ENCODE measurements at regions not wholly inside any gene's neighbourhood (a gene's known extent, or its start where the extent isn't known, plus 50 kb on each side); places are given as distances from the start of the nearest gene placed in this dataset.

GRCh38 chr3:28788571-28788970, 439.9 kb upstream of the AZI2 start:
- WGBS, 2 donors (ENCODE audit: extremely low coverage in 2 of 2, insufficient read length in 2 of 2, insufficient replicate concordance in 1 of 2) = no CpG with 5 or more reads among the region's 1 CpG
- H3K4me2 ChIP-seq (ENCODE audit: insufficient read depth, low read length, poor library complexity, severe bottlenecking) = no peak overlapping the region

DNA sequence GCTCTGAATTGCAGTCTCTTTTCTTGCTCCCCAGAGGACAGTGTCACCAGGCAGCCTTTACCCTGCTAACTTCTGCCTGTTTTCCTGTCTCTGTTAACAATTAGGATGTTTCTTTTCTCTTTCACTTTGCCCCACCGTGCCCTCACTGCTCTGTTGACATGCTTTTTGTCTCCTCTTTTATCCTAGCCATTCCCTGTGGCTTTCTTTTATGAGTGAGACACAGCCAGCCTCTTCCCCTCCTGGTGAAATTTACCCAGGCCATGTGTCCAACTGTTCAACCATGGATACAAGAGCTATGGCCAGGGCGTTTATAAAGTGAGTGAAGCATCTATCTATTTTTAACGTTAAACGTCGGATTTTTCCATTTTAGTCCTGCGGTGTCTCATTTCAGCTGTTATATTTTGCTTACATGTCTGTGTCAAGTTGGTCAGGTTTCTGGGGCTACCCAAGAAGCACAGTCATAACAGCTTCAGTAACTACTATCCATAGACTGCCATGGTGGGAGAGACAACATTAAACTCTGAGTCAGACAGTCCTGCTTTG, 443.2 kb upstream of the AZI2 start:
- no peaks in the 10 kb centered on the region for H3K79me1 ChIP-seq (ENCODE audit: low read depth, low read length)
- H3K9ac ChIP-seq (ENCODE audit: low read depth, low read length, poor library complexity) = no peak overlapping the region
- no peak overlapping the region for H3K27ac ChIP-seq (replicated peaks; ENCODE audit: low read length)
- H3K36me3 ChIP-seq (replicated peaks in 1 of 2; ENCODE audit: control insufficient read depth in 2 of 2, insufficient read depth in 2 of 2, low read length in 2 of 2) = no peaks in the 10 kb centered on the region
- H2BK15ac ChIP-seq (ENCODE audit: low read length) = no peak overlapping the region
- H3K14ac ChIP-seq (ENCODE audit: low read length) = no peak overlapping the region
- H3K18ac ChIP-seq (ENCODE audit: low read length) = no peak overlapping the region
- peaks cover 0 to 85% (median 0%) of the 10 kb centered on the region in 3 experiments for H3K27me3 ChIP-seq (ENCODE audit: control insufficient read depth in 3 of 3, insufficient read depth in 3 of 3, low read depth in 1 of 3, low read length in 3 of 3)
- peak; percentile 56 for DNase-seq (ENCODE audit: low spot score)
- no peak overlapping the region for H2AFZ ChIP-seq (ENCODE audit: low read length)
- no peak overlapping the region for H4K8ac ChIP-seq (ENCODE audit: low read depth, low read length)
- no peak overlapping the region for H3K4me2 ChIP-seq (ENCODE audit: insufficient read depth, low read length, poor library complexity, severe bottlenecking)
- H3K4me3 ChIP-seq (ENCODE audit: low read length in 2 of 2) = no peak overlapping the region
- no peak overlapping the region for H3K23ac ChIP-seq (ENCODE audit: low read depth, low read length, poor library complexity)
- no peak overlapping the region for H2BK12ac ChIP-seq (ENCODE audit: low read length)
- no peaks in the 10 kb centered on the region for H3K9me3 ChIP-seq (replicated peaks in 1 of 2; ENCODE audit: control insufficient read depth in 2 of 2, insufficient read depth in 1 of 2, low read depth in 1 of 2, low read length in 2 of 2)
- H2BK120ac ChIP-seq (ENCODE audit: low read depth, low read length) = no peak overlapping the region
- no peak overlapping the region for H3K4ac ChIP-seq (ENCODE audit: low read length)
- no peak overlapping the region for H2BK5ac ChIP-seq (ENCODE audit: low read length)
- H2AK5ac ChIP-seq (ENCODE audit: low read depth, low read length) = no peak overlapping the region
- H3K4me1 ChIP-seq (ENCODE audit: control insufficient read depth in 2 of 2, insufficient read depth in 1 of 2, low read depth in 1 of 2, low read length in 2 of 2) = peaks cover 8 to 9% of the 10 kb centered on the region in 2 donors
- no peak overlapping the region for H4K91ac ChIP-seq (ENCODE audit: low read depth, low read length, poor library complexity)
- WGBS, 2 donors (ENCODE audit: extremely low coverage in 2 of 2, insufficient read length in 2 of 2, insufficient replicate concordance in 1 of 2) = no CpG with 5 or more reads among the region's 6 CpGs

More at GRCh38 chr3:28788571-28788970, 439.9 kb upstream of the AZI2 start:
- Histone ChIP-seq H2BK12ac (ENCODE audit: low read length) (no peak overlapping the region), H3K9ac (ENCODE audit: low read depth, low read length, poor library complexity) (no peak overlapping the region), H3K9me3 (replicated peaks in 1 of 2; ENCODE audit: control insufficient read depth in 2 of 2, insufficient read depth in 1 of 2, low read depth in 1 of 2, low read length in 2 of 2) (no peaks in the 10 kb centered on the region), H2AFZ (ENCODE audit: low read length) (no peak overlapping the region), H2BK5ac (ENCODE audit: low read length) (no peak overlapping the region), H2BK120ac (ENCODE audit: low read depth, low read length) (no peak overlapping the region), H3K27ac (replicated peaks; ENCODE audit: low read length) (no peak overlapping the region), H3K18ac (ENCODE audit: low read length) (no peak overlapping the region), H3K4me3 (ENCODE audit: low read length in 2 of 2) (no peak overlapping the region), H3K79me1 (ENCODE audit: low read depth, low read length) (no peaks in the 10 kb centered on the region), H3K36me3 (replicated peaks in 1 of 2; ENCODE audit: control insufficient read depth in 2 of 2, insufficient read depth in 2 of 2, low read length in 2 of 2) (no peaks in the 10 kb centered on the region), H3K27me3 (ENCODE audit: control insufficient read depth in 3 of 3, insufficient read depth in 3 of 3, low read depth in 1 of 3, low read length in 3 of 3) (peaks cover 0 to 75% (median 0%) of the 10 kb centered on the region in 3 experiments), H2AK5ac (ENCODE audit: low read depth, low read length) (no peak overlapping the region), H3K23ac (ENCODE audit: low read depth, low read length, poor library complexity) (no peak overlapping the region), H2BK15ac (ENCODE audit: low read length) (no peak overlapping the region), H4K8ac (ENCODE audit: low read depth, low read length) (no peak overlapping the region), H3K4ac (ENCODE audit: low read length) (no peak overlapping the region), H3K4me1 (ENCODE audit: control insufficient read depth in 2 of 2, insufficient read depth in 1 of 2, low read depth in 1 of 2, low read length in 2 of 2) (peaks cover 8 to 9% of the 10 kb centered on the region in 2 donors), H3K14ac (ENCODE audit: low read length) (no peak overlapping the region), H4K91ac (ENCODE audit: low read depth, low read length, poor library complexity) (no peak overlapping the region)
- DNase-seq (ENCODE audit: low spot score) = no peak

GRCh38 chr3:28792604-28793003, 444.0 kb upstream of the AZI2 start:
- no peak overlapping the region for H2AK5ac ChIP-seq (ENCODE audit: low read depth, low read length)
- H4K8ac ChIP-seq (ENCODE audit: low read depth, low read length) = no peak overlapping the region
- no peak overlapping the region for H3K27ac ChIP-seq (replicated peaks; ENCODE audit: low read length)
- H2BK15ac ChIP-seq (ENCODE audit: low read length) = no peak overlapping the region
- H3K23ac ChIP-seq (ENCODE audit: low read depth, low read length, poor library complexity) = no peak overlapping the region
- WGBS, 2 donors (ENCODE audit: extremely low coverage in 2 of 2, insufficient read length in 2 of 2, insufficient replicate concordance in 1 of 2) = no CpG with 5 or more reads among the region's 2 CpGs
- no peaks in the 10 kb centered on the region for H3K79me1 ChIP-seq (ENCODE audit: low read depth, low read length)
- H4K91ac ChIP-seq (ENCODE audit: low read depth, low read length, poor library complexity) = no peak overlapping the region
- H2BK5ac ChIP-seq (ENCODE audit: low read length) = no peak overlapping the region
- no peak overlapping the region for H2AFZ ChIP-seq (ENCODE audit: low read length)
- no peak overlapping the region for H3K18ac ChIP-seq (ENCODE audit: low read length)
- no peaks in the 10 kb centered on the region for H3K36me3 ChIP-seq (replicated peaks in 1 of 2; ENCODE audit: control insufficient read depth in 2 of 2, insufficient read depth in 2 of 2, low read length in 2 of 2)
- H2BK12ac ChIP-seq (ENCODE audit: low read length) = no peak overlapping the region
- no peaks in the 10 kb centered on the region for H3K9me3 ChIP-seq (replicated peaks in 1 of 2; ENCODE audit: control insufficient read depth in 2 of 2, insufficient read depth in 1 of 2, low read depth in 1 of 2, low read length in 2 of 2)
- no peak overlapping the region for H3K14ac ChIP-seq (ENCODE audit: low read length)
- peaks cover 8 to 9% of the 10 kb centered on the region in 2 donors for H3K4me1 ChIP-seq (ENCODE audit: control insufficient read depth in 2 of 2, insufficient read depth in 1 of 2, low read depth in 1 of 2, low read length in 2 of 2)
- no peak overlapping the region for H2BK120ac ChIP-seq (ENCODE audit: low read depth, low read length)
- no peak overlapping the region for H3K4me3 ChIP-seq (ENCODE audit: low read length in 2 of 2)
- no peak overlapping the region for H3K4ac ChIP-seq (ENCODE audit: low read length)
- no peak overlapping the region for H3K9ac ChIP-seq (ENCODE audit: low read depth, low read length, poor library complexity)
- H3K27me3 ChIP-seq (ENCODE audit: control insufficient read depth in 3 of 3, insufficient read depth in 3 of 3, low read depth in 1 of 3, low read length in 3 of 3) = peaks cover 0 to 80% (median 0%) of the 10 kb centered on the region in 3 experiments
- H3K4me2 ChIP-seq (ENCODE audit: insufficient read depth, low read length, poor library complexity, severe bottlenecking) = no peak overlapping the region
- DNase-seq (ENCODE audit: low spot score) = no peak

DNA sequence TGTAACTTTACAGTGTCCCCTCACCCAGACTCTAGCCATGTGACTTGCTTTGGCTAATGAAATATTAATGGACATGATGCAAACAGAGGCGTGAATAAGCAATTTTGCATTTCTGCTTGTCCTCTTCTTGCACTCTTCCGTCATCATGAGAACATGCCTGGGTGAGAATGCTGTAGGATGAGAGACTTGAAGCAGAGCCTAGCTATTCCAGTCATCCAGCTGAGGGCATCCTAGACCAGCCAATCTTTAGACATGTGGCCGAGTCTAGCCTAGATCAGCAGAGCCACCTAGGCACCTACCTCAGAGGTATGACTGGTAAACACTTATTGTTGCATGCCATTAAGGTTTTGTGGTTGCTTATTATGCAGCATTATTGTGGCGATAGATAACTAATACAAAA, 450.5 kb upstream of the AZI2 start:
- no peak overlapping the region for H3K4ac ChIP-seq (ENCODE audit: low read length)
- no peaks in the 10 kb centered on the region for H3K9me3 ChIP-seq (replicated peaks in 1 of 2; ENCODE audit: control insufficient read depth in 2 of 2, insufficient read depth in 1 of 2, low read depth in 1 of 2, low read length in 2 of 2)
- H3K27me3 ChIP-seq (ENCODE audit: control insufficient read depth in 3 of 3, insufficient read depth in 3 of 3, low read depth in 1 of 3, low read length in 3 of 3) = peaks cover 0 to 62% (median 0%) of the 10 kb centered on the region in 3 experiments
- no peak overlapping the region for H3K4me3 ChIP-seq (ENCODE audit: low read length in 2 of 2)
- no peak overlapping the region for H3K14ac ChIP-seq (ENCODE audit: low read length)
- DNase-seq (ENCODE audit: low spot score) = no peak
- H4K8ac ChIP-seq (ENCODE audit: low read depth, low read length) = no peak overlapping the region
- no peak overlapping the region for H3K9ac ChIP-seq (ENCODE audit: low read depth, low read length, poor library complexity)
- no peak overlapping the region for H2AK5ac ChIP-seq (ENCODE audit: low read depth, low read length)
- H2BK12ac ChIP-seq (ENCODE audit: low read length) = no peak overlapping the region
- no peak overlapping the region for H4K91ac ChIP-seq (ENCODE audit: low read depth, low read length, poor library complexity)
- no peaks in the 10 kb centered on the region for H3K36me3 ChIP-seq (replicated peaks in 1 of 2; ENCODE audit: control insufficient read depth in 2 of 2, insufficient read depth in 2 of 2, low read length in 2 of 2)
- H3K4me2 ChIP-seq (ENCODE audit: insufficient read depth, low read length, poor library complexity, severe bottlenecking) = no peak overlapping the region
- no peak overlapping the region for H2BK5ac ChIP-seq (ENCODE audit: low read length)
- no peak overlapping the region for H2BK120ac ChIP-seq (ENCODE audit: low read depth, low read length)
- no peak overlapping the region for H2BK15ac ChIP-seq (ENCODE audit: low read length)
- no peak overlapping the region for H3K23ac ChIP-seq (ENCODE audit: low read depth, low read length, poor library complexity)
- H3K4me1 ChIP-seq (ENCODE audit: control insufficient read depth in 2 of 2, insufficient read depth in 1 of 2, low read depth in 1 of 2, low read length in 2 of 2) = no peaks in the 10 kb centered on the region
- no peak overlapping the region for H3K27ac ChIP-seq (replicated peaks; ENCODE audit: low read length)
- H3K18ac ChIP-seq (ENCODE audit: low read length) = no peak overlapping the region
- H3K79me1 ChIP-seq (ENCODE audit: low read depth, low read length) = no peaks in the 10 kb centered on the region
- WGBS, 2 donors (ENCODE audit: extremely low coverage in 2 of 2, insufficient read length in 2 of 2, insufficient replicate concordance in 1 of 2) = no CpG with 5 or more reads among the region's 4 CpGs
- no peak overlapping the region for H2AFZ ChIP-seq (ENCODE audit: low read length)
